GM21825 (cell line): ENCODE measurements at regions not wholly inside any gene's neighbourhood (a gene's known extent, or its start where the extent isn't known, plus 50 kb on each side); places are given as distances from the start of the nearest gene placed in this dataset.
"Not testable (repeated sequence)": the region's sequence is repeated elsewhere in the genome, so short reads cannot be mapped to it uniquely, and the experiment has no call there.

Experiments used
- ATAC-seq: cut with Tn5 transposase; IDR thresholded peaks from one replicate; pipeline ENCODE4 v1.9.1; 2021; ENCODE audit warnings: mild to moderate bottlenecking, moderate library complexity; ENCODE audit not compliant: unreplicated experiment

- ATAC-seq: no peak
Observed at GRCh38 chr10:36462194-36462593, 663.2 kb upstream of the ANKRD30A start.

- ATAC-seq: not testable (repeated sequence)
Observed at GRCh38 chr10:36458437-36458836, 667.0 kb upstream of the ANKRD30A start.

GRCh38 chr10:36457751-36458150, 667.6 kb upstream of the ANKRD30A start:
- ATAC-seq: no peak

GRCh38 chr10:36455526-36456133, 669.8 kb upstream of the ANKRD30A start:
- no peak for ATAC-seq

GRCh38 chr10:36452851-36453250, 672.5 kb upstream of the ANKRD30A start:
- no peak for ATAC-seq

- no peak for ATAC-seq
Observed at GRCh38 chr10:36451391-36451970, 673.9 kb upstream of the ANKRD30A start.

GRCh38 chr10:36450380-36450779, 675.0 kb upstream of the ANKRD30A start:
- no peak for ATAC-seq

GRCh38 chr10:36448760-36449691, 676.4 kb upstream of the ANKRD30A start:
- ATAC-seq: no peak

GRCh38 chr10:36446881-36447280, 678.5 kb upstream of the ANKRD30A start:
- no peak for ATAC-seq

GRCh38 chr10:36443233-36443632, 682.2 kb upstream of the ANKRD30A start:
- no peak for ATAC-seq

GRCh38 chr10:36441557-36441956, 683.8 kb upstream of the ANKRD30A start:
- ATAC-seq: no peak

- no peak for ATAC-seq
Observed at GRCh38 chr10:36440539-36440938, 684.9 kb upstream of the ANKRD30A start.

GRCh38 chr10:36437367-36437766, 688.0 kb upstream of the ANKRD30A start:
- ATAC-seq: no peak

GRCh38 chr10:36428507-36428906, 696.9 kb upstream of the ANKRD30A start:
- no peak for ATAC-seq

- no peak for ATAC-seq
Observed at GRCh38 chr10:36425131-36425797, 700.1 kb upstream of the ANKRD30A start.

GRCh38 chr10:36424502-36424901, 700.9 kb upstream of the ANKRD30A start:
- ATAC-seq: no peak

- ATAC-seq: no peak
Observed at GRCh38 chr10:36423821-36424248, 701.6 kb upstream of the ANKRD30A start.

- ATAC-seq: no peak
Observed at GRCh38 chr10:36421992-36422391, 703.4 kb upstream of the ANKRD30A start.

- no peak for ATAC-seq
Observed at GRCh38 chr10:36416513-36416912, 708.9 kb upstream of the ANKRD30A start.

GRCh38 chr10:36412942-36413341, 712.5 kb upstream of the ANKRD30A start:
- ATAC-seq: no peak

GRCh38 chr10:36400238-36400637, 725.2 kb upstream of the ANKRD30A start:
- not testable (repeated sequence) for ATAC-seq
